ENCODE measurements at regions not wholly inside any gene's neighbourhood (a gene's known extent, or its start where the extent isn't known, plus 50 kb on each side); places are given as distances from the start of the nearest gene placed in this dataset.

- ATAC-seq = no peak
- no peak overlapping the region for H3K4me3 Mint-ChIP-seq
- H3K9me3 Mint-ChIP-seq = no peaks in the 10 kb centered on the region
- H3K9me3 ChIP-seq (ENCODE audit: control insufficient read depth, insufficient read depth, low read length) = no peaks in the 10 kb centered on the region
- no peaks in the 10 kb centered on the region for H3K4me1 ChIP-seq (ENCODE audit: control insufficient read depth, insufficient read depth, low read length)
- no peak for TF ChIP-seq CTCF (IDR thresholded peaks at IDR 0.05)
- no peak overlapping the region for H3K27ac Mint-ChIP-seq
- H3K27me3 Mint-ChIP-seq (ENCODE audit: low read depth in 2 of 2) = peaks cover 11 to 29% of the 10 kb centered on the region in 2 donors
- H3K4me1 Mint-ChIP-seq = no peaks in the 10 kb centered on the region
- H3K36me3 Mint-ChIP-seq = no peaks in the 10 kb centered on the region
- 98% methylated on average over 2 of the region's 2 CpGs for WGBS (ENCODE audit: insufficient coverage)
- no peak overlapping the region for H3K27ac ChIP-seq (ENCODE audit: low read length)
- no peak for DNase-seq
- no peaks in the 10 kb centered on the region for H3K27me3 ChIP-seq (ENCODE audit: control insufficient read depth, insufficient read depth, low read length)
- H3K4me3 ChIP-seq (ENCODE audit: low read length) = no peak overlapping the region
- intact Hi-C loops (cut with micrococcal nuclease) = no loop called here
- H3K36me3 ChIP-seq (ENCODE audit: control insufficient read depth, insufficient read depth, low read length) = no peaks in the 10 kb centered on the region
Measured at GRCh38 chr14:61160798-61161197, 120.3 kb downstream of the TMEM30B start.

DNA sequence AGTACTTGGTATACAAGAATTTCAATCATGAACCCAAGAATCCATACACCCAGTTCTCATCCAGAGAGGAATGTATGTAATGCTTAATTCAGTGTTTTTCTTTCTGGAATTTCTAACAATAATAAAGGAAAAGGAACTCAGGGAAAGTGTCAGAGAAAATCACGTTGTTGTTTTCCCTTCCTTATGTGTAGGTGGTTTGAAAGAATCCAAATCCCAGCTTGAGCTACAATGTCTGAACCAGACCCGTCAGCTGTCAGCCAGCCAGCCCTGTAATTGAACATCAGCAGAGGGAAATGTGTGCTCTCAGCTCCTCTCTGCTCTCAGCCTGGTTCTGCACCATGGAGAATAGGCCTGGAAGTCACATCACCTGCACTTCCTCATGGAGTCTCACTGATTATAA lies 126.5 kb downstream of the TMEM30B start:
- WGBS (ENCODE audit: insufficient coverage) = 95% methylated on average over 2 of the region's 2 CpGs
- Mint-ChIP-seq H3K27ac (no peak overlapping the region), H3K4me1 (no peaks in the 10 kb centered on the region), H3K27me3 (ENCODE audit: low read depth in 2 of 2) (peaks cover 4 to 16% of the 10 kb centered on the region in 2 donors), H3K4me3 (no peak overlapping the region), H3K36me3 (no peaks in the 10 kb centered on the region), H3K9me3 (peaks cover 0 to 3% of the 10 kb centered on the region in 2 donors)
- DNase-seq = no peak
- H3K4me1 ChIP-seq (ENCODE audit: control insufficient read depth, insufficient read depth, low read length) = no peaks in the 10 kb centered on the region
- H3K27ac ChIP-seq (ENCODE audit: low read length) = no peak overlapping the region
- no peak for TF ChIP-seq CTCF (IDR thresholded peaks at IDR 0.05)
- no peaks in the 10 kb centered on the region for H3K9me3 ChIP-seq (ENCODE audit: control insufficient read depth, insufficient read depth, low read length)
- no peaks in the 10 kb centered on the region for H3K36me3 ChIP-seq (ENCODE audit: control insufficient read depth, insufficient read depth, low read length)
- no peaks in the 10 kb centered on the region for H3K27me3 ChIP-seq (ENCODE audit: control insufficient read depth, insufficient read depth, low read length)
- intact Hi-C loops (cut with micrococcal nuclease) = no loop called here
- no peak overlapping the region for H3K4me3 ChIP-seq (ENCODE audit: low read length)
- no peak for ATAC-seq

GRCh38 chr14:61153914-61154545 lies 127.1 kb downstream of the TMEM30B start:
- Mint-ChIP-seq H3K27me3 (ENCODE audit: low read depth in 2 of 2) (peaks cover 7 to 16% of the 10 kb centered on the region in 2 donors), H3K9me3 (peaks cover 0 to 3% of the 10 kb centered on the region in 2 donors), H3K36me3 (no peaks in the 10 kb centered on the region), H3K4me3 (no peak overlapping the region), H3K4me1 (no peaks in the 10 kb centered on the region), H3K27ac (no peak overlapping the region)
- ATAC-seq (no peak), DNase-seq (no peak)
- no peaks in the 10 kb centered on the region for H3K4me1 ChIP-seq (ENCODE audit: control insufficient read depth, insufficient read depth, low read length)
- H3K36me3 ChIP-seq (ENCODE audit: control insufficient read depth, insufficient read depth, low read length) = no peaks in the 10 kb centered on the region
- no peaks in the 10 kb centered on the region for H3K27me3 ChIP-seq (ENCODE audit: control insufficient read depth, insufficient read depth, low read length)
- no peak for TF ChIP-seq CTCF (IDR thresholded peaks at IDR 0.05)
- 46% methylated on average over 7 of the region's 8 CpGs for WGBS (ENCODE audit: insufficient coverage)
- H3K4me3 ChIP-seq (ENCODE audit: low read length) = no peak overlapping the region
- intact Hi-C loops (cut with micrococcal nuclease) = no loop called here
- no peak overlapping the region for H3K27ac ChIP-seq (ENCODE audit: low read length)
- no peaks in the 10 kb centered on the region for H3K9me3 ChIP-seq (ENCODE audit: control insufficient read depth, insufficient read depth, low read length)

- ATAC-seq = no peak
- H3K4me3 Mint-ChIP-seq = no peak overlapping the region
- H3K4me1 Mint-ChIP-seq = no peaks in the 10 kb centered on the region
Measured at GRCh38 chr14:61153431-61153830, 127.7 kb downstream of the TMEM30B start.

More at GRCh38 chr14:61153431-61153830, 127.7 kb downstream of the TMEM30B start:
- Histone ChIP-seq H3K4me1 (ENCODE audit: control insufficient read depth, insufficient read depth, low read length) (no peaks in the 10 kb centered on the region), H3K27ac (ENCODE audit: low read length) (no peak overlapping the region), H3K36me3 (ENCODE audit: control insufficient read depth, insufficient read depth, low read length) (no peaks in the 10 kb centered on the region), H3K4me3 (ENCODE audit: low read length) (no peak overlapping the region), H3K9me3 (ENCODE audit: control insufficient read depth, insufficient read depth, low read length) (no peaks in the 10 kb centered on the region), H3K27me3 (ENCODE audit: control insufficient read depth, insufficient read depth, low read length) (no peaks in the 10 kb centered on the region)
- Mint-ChIP-seq H3K27me3 (ENCODE audit: low read depth in 2 of 2) (peaks cover 7 to 16% of the 10 kb centered on the region in 2 donors), H3K27ac (no peak overlapping the region), H3K9me3 (peaks cover 0 to 3% of the 10 kb centered on the region in 2 donors), H3K36me3 (no peaks in the 10 kb centered on the region)
- WGBS (ENCODE audit: insufficient coverage) = 97% methylated on average over 3 of the region's 3 CpGs
- intact Hi-C loops (cut with micrococcal nuclease) = no loop called here
- no peak for DNase-seq
- TF ChIP-seq CTCF (IDR thresholded peaks at IDR 0.05) = no peak
